HCT116 (cell line): ENCODE measurements at regions not wholly inside any gene's neighbourhood (a gene's known extent, or its start where the extent isn't known, plus 50 kb on each side); places are given as distances from the start of the nearest gene placed in this dataset.
"Not testable (repeated sequence)": the region's sequence is repeated elsewhere in the genome, so short reads cannot be mapped to it uniquely, and the experiment has no call there.

Source experiments
- ATAC-seq: fragments of 200-7000 bp; cut with Tn5 transposase; 2 replicates; pipeline ENCODE4 v1.9.1; 2020; ENCODE audit warnings: mild to moderate bottlenecking, moderate library complexity
- BruUV-seq: library from RNA; stranded (reverse); fragments of 400-500 nt; replicated peaks from 2 replicates; lab custom pipeline; 2021; lab: Mats Ljungman, UMichigan
- CTCF ChIA-PET: fragments of 300-600 bp; sonication (Branson Sonifier 250); formaldehyde crosslinking; loops from one replicate; lab custom pipeline; 2021; ENCODE audit warnings: antibody characterized with exemption; lab: Charles Lee
- POLR2A ChIA-PET: fragments of 300-600, 350-600 bp; sonication (Branson Sonifier 250); formaldehyde crosslinking; loops from one replicate; lab custom pipeline; 2021; ENCODE audit warnings: antibody characterized with exemption; lab: Charles Lee
- RAD21 ChIA-PET, 2 experiments: fragments of 300-600 bp; sonication (Branson Sonifier 250); formaldehyde crosslinking; loops; one replicate each; lab custom pipeline; 2023; ENCODE audit warnings: low total read pairs in 2 of 2; ENCODE audit not compliant: uncharacterized antibody in 2 of 2, unreplicated experiment in 2 of 2, low non-redundant PET in 1 of 2; lab: Charles Lee
- DNase-seq: peaks from one replicate; pipeline ENCODE4 v3.0.0-alpha.2; 2010; ENCODE audit warnings: low read depth, low spot score
- H2AFZ ChIP-seq: fragments of 200-600 bp; shearing (Covaris generic), sonication (generic); 2 replicates; pipeline ENCODE4 v1.6.1; 2017; ENCODE audit warnings: low read depth, mixed run types, mixed read lengths, antibody characterized with exemption, low read length; ENCODE audit not compliant: poor library complexity, severe bottlenecking
- H3K27ac ChIP-seq: 2 replicates; pipeline ENCODE4 v1.5.1; 2012; ENCODE audit warnings: low read depth, low read length
- H3K27me3 ChIP-seq: fragments of 200-600 bp; sonication (generic); 2 replicates; pipeline ENCODE4 v1.6.1; 2016; ENCODE audit warnings: mixed run types, low read length, mixed read lengths; ENCODE audit not compliant: insufficient read depth
- H3K36me3 ChIP-seq, 2 experiments: fragments of 200-500 bp in 1 of 2; fragments of 200-600 bp in 1 of 2; sonication (Bioruptor generic) in 1 of 2; sonication (generic) in 1 of 2; 2 replicates each; pipeline versions ENCODE4 v1.5.1 to v1.6.1; 2014 to 2016; ENCODE audit warnings: low read length in 2 of 2, inconsistent platforms in 1 of 2, mixed read lengths in 1 of 2, mixed run types in 1 of 2; ENCODE audit not compliant: insufficient read depth in 2 of 2, control insufficient read depth in 1 of 2
- H3K4me1 ChIP-seq, 2 experiments: fragments of 200-600 bp in 1 of 2; sonication (generic) in 1 of 2; 2 replicates each; pipeline versions ENCODE4 v1.5.1 to v1.6.1; 2012 to 2017; ENCODE audit warnings: low read length in 2 of 2, inconsistent platforms in 1 of 2, mild to moderate bottlenecking in 1 of 2, mixed read lengths in 1 of 2, mixed run types in 1 of 2, moderate library complexity in 1 of 2; ENCODE audit not compliant: insufficient read depth in 2 of 2, control insufficient read depth in 1 of 2
- H3K4me2 ChIP-seq: fragments of 200-600 bp; sonication (generic); 2 replicates; pipeline ENCODE4 v1.6.1; 2017; ENCODE audit warnings: mixed run types, low read length, mixed read lengths
- H3K4me3 ChIP-seq, 2 experiments: fragments of 200-600 bp in 1 of 2; sonication (generic) in 1 of 2; replicated peaks in 1 of 2; 2 replicates each; pipeline ENCODE4 v1.5.1; 2011 to 2016; ENCODE audit warnings: low read length in 2 of 2, control low read depth in 1 of 2, low read depth in 1 of 2, mild to moderate bottlenecking in 1 of 2, mixed read lengths in 1 of 2, mixed run types in 1 of 2
- H3K79me2 ChIP-seq: fragments of 200-600 bp; sonication (generic); 2 replicates; pipeline ENCODE4 v1.6.1; 2017; ENCODE audit warnings: mild to moderate bottlenecking, mixed run types, low read length, moderate library complexity, mixed read lengths; ENCODE audit not compliant: insufficient read depth
- H3K9ac ChIP-seq: fragments of 200-600 bp; sonication (generic); 2 replicates; pipeline ENCODE4 v1.6.1; 2016; ENCODE audit warnings: low read length, mixed read lengths
- H3K9me2 ChIP-seq: fragments of 200-600 bp; sonication (generic), shearing (Covaris generic); 2 replicates; pipeline ENCODE4 v1.6.1; 2017; ENCODE audit warnings: mixed run types, mild to moderate bottlenecking, moderate library complexity; ENCODE audit not compliant: insufficient read depth
- H3K9me3 ChIP-seq, 2 experiments: fragments of 200-500 bp in 1 of 2; fragments of 200-600 bp in 1 of 2; sonication (Bioruptor generic) in 1 of 2; sonication (generic) in 1 of 2; 2 replicates each; pipeline ENCODE4 v1.6.1; 2014 to 2017; ENCODE audit warnings: low read length in 2 of 2, mixed read lengths in 2 of 2, inconsistent platforms in 1 of 2, low read depth in 1 of 2, mild to moderate bottlenecking in 1 of 2, mixed run types in 1 of 2, moderate library complexity in 1 of 2; ENCODE audit not compliant: control insufficient read depth in 1 of 2, insufficient read depth in 1 of 2
- H4K20me1 ChIP-seq: fragments of 200-600 bp; sonication (generic), shearing (Covaris generic); 2 replicates; pipeline ENCODE4 v1.6.1; 2017; ENCODE audit warnings: mixed run types, mild to moderate bottlenecking, moderate library complexity; ENCODE audit not compliant: insufficient read depth
- CEBPB ChIP-seq: IDR thresholded peaks from 2 replicates; pipeline ENCODE4 v1.6.1; 2012; ENCODE audit warnings: low read depth
- ELF1 ChIP-seq: IDR thresholded peaks from 2 replicates; pipeline ENCODE4 v1.6.1; 2012; ENCODE audit warnings: low read depth, borderline replicate concordance
- EZH2 ChIP-seq: fragments of 200-600 bp; sonication (generic); IDR thresholded peaks from 2 replicates; pipeline ENCODE4 v1.6.1; 2017; ENCODE audit warnings: antibody characterized with exemption, mixed run types
- POLR2AphosphoS5 ChIP-seq: IDR thresholded peaks from 2 replicates; pipeline ENCODE4 v1.6.1; 2011; ENCODE audit warnings: mild to moderate bottlenecking, low read depth, low read length, moderate library complexity
- RAD21 ChIP-seq: IDR thresholded peaks from 2 replicates; pipeline ENCODE4 v1.6.1; 2012; ENCODE audit warnings: low read depth, mild to moderate bottlenecking
- SP1 ChIP-seq: IDR thresholded peaks from 2 replicates; pipeline ENCODE4 v1.6.1; 2012; ENCODE audit warnings: low read depth
- SRF ChIP-seq: IDR thresholded peaks from 2 replicates; pipeline ENCODE4 v1.6.1; 2012; ENCODE audit warnings: low read depth
- YY1 ChIP-seq: IDR thresholded peaks from 2 replicates; pipeline ENCODE4 v1.6.1; 2011; ENCODE audit warnings: low read length, low read depth, moderate library complexity, mild to moderate bottlenecking; ENCODE audit not compliant: insufficient replicate concordance; ENCODE audit errors: extremely low read depth
- intact Hi-C: fragments of 100-400 bp; cut with micrococcal nuclease; formaldehyde crosslinking; loops from 2 replicates; pipeline ENCODE4 v1.10.0; 2022
- TF ChIP-seq, protein P1 (sequence below): IDR thresholded peaks from 2 replicates; pipeline ENCODE4 v1.6.1; 2012
- TF ChIP-seq, protein P2 (sequence below): IDR thresholded peaks from 2 replicates; pipeline ENCODE4 v1.6.1; 2012
- TF ChIP-seq, protein P3 (sequence below): IDR thresholded peaks from 2 replicates; pipeline ENCODE4 v1.6.1; 2012; ENCODE audit warnings: low read depth

DNA sequence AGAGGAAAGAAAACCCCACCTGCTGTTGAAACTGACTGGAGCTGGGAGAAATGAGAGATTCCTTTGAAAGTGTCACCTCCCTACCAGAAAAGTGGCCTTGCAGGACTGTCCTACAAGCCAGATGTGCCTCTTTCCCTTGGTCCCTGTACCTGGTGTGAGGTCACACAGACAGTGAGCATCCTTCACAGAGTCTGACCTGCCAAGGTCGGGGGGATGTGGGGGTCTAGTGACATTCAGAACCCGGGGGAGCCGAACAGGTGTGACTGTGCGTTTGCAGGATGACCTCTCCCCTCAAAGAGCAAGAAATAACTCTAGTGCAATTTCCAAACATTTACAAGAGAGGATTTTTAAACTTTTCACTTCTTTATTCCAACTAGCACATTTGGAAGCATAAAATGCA lies 93.4 kb upstream of the ZNF479 start:
- no peaks in the 10 kb centered on the region for H3K79me2 ChIP-seq
- H4K20me1 ChIP-seq: no peaks in the 10 kb centered on the region
- H3K9me2 ChIP-seq: no peaks in the 10 kb centered on the region
- ChIA-PET CTCF (no interaction called here), POLR2A (no interaction called here), RAD21 (no interaction called here)
- no peak overlapping the region for H3K9ac ChIP-seq
- H2AFZ ChIP-seq: no peak overlapping the region
- H3K27ac ChIP-seq: no peak overlapping the region
- H3K4me1 ChIP-seq: no peaks in the 10 kb centered on the region
- intact Hi-C loops: no loop called here
- ATAC-seq: no peak
- no peak for DNase-seq
- no peak for TF ChIP-seq CEBPB
- TF ChIP-seq YY1: no peak
- TF ChIP-seq EZH2: no peak
- TF ChIP-seq POLR2AphosphoS5: no peak
- TF ChIP-seq, protein P1, sequence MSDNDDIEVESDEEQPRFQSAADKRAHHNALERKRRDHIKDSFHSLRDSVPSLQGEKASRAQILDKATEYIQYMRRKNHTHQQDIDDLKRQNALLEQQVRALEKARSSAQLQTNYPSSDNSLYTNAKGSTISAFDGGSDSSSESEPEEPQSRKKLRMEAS: no peak
- TF ChIP-seq, protein P2, sequence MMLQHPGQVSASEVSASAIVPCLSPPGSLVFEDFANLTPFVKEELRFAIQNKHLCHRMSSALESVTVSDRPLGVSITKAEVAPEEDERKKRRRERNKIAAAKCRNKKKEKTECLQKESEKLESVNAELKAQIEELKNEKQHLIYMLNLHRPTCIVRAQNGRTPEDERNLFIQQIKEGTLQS: no peak
- TF ChIP-seq ELF1: no peak
- TF ChIP-seq, protein P3, sequence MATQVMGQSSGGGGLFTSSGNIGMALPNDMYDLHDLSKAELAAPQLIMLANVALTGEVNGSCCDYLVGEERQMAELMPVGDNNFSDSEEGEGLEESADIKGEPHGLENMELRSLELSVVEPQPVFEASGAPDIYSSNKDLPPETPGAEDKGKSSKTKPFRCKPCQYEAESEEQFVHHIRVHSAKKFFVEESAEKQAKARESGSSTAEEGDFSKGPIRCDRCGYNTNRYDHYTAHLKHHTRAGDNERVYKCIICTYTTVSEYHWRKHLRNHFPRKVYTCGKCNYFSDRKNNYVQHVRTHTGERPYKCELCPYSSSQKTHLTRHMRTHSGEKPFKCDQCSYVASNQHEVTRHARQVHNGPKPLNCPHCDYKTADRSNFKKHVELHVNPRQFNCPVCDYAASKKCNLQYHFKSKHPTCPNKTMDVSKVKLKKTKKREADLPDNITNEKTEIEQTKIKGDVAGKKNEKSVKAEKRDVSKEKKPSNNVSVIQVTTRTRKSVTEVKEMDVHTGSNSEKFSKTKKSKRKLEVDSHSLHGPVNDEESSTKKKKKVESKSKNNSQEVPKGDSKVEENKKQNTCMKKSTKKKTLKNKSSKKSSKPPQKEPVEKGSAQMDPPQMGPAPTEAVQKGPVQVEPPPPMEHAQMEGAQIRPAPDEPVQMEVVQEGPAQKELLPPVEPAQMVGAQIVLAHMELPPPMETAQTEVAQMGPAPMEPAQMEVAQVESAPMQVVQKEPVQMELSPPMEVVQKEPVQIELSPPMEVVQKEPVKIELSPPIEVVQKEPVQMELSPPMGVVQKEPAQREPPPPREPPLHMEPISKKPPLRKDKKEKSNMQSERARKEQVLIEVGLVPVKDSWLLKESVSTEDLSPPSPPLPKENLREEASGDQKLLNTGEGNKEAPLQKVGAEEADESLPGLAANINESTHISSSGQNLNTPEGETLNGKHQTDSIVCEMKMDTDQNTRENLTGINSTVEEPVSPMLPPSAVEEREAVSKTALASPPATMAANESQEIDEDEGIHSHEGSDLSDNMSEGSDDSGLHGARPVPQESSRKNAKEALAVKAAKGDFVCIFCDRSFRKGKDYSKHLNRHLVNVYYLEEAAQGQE: no peak
- no peak for TF ChIP-seq RAD21
- TF ChIP-seq SP1: no peak
- no peak for TF ChIP-seq SRF
- no peaks in the 10 kb centered on the region for H3K36me3 ChIP-seq
- H3K27me3 ChIP-seq: no peaks in the 10 kb centered on the region
- peaks cover 0 to 15% of the 10 kb centered on the region in 2 experiments; a peak in 2 of 4 replicates for H3K9me3 ChIP-seq
- no peak overlapping the region for H3K4me3 ChIP-seq
- H3K4me2 ChIP-seq: no peak overlapping the region
- BruUV-seq: no TSS peak

DNA sequence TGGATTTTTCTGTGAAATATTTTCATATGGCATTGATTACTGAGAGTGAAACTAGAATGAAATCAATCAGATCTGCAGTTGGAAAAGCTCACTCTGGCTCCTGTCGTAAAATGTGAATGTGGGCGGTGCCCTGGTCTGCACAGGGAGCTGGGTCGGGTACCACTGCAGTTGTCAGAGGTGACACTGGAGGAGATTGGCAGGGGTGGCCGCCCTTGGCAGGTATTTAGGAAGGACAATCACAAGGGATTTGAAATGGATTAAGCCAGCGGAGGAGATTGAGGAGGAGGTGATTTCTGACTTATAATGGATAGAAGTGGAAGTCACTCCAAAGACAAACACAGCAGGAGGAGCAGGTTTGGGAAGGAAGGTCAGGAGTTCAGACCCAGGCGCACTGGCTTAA lies 109.0 kb upstream of the ZNF479 start:
- peaks cover 4 to 11% of the 10 kb centered on the region in 2 experiments; a peak in 2 of 4 replicates for H3K9me3 ChIP-seq
- H3K4me2 ChIP-seq, H4K20me1 ChIP-seq, H3K9ac ChIP-seq, H3K4me1 ChIP-seq, ATAC-seq, H3K36me3 ChIP-seq, POLR2A ChIA-PET, H3K9me2 ChIP-seq, H3K27ac ChIP-seq, H3K79me2 ChIP-seq, H3K27me3 ChIP-seq, intact Hi-C loops, H2AFZ ChIP-seq, DNase-seq, BruUV-seq, RAD21 ChIA-PET, CTCF ChIA-PET, H3K4me3 ChIP-seq: not testable (repeated sequence)

DNA sequence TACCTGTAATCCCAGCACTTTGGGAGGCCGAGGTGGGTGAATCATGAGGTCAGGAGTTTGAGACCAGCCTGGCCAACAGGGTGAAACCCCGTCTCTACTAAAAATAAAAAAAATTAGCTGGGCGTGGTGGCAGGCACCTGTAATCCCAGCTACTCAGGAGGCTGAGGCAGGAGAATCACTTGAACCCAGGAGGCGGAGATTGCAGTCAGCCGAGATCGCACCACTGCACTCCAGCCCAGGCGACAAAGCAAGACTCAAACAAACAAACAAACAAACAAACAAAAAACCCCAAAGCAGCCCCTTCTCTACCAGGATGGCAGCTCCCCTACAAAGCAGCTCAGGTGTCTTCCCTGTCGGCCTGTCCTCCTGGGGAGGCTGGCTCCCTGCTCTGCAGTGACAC lies 111.3 kb upstream of the ZNF479 start:
- H4K20me1 ChIP-seq, intact Hi-C loops, H3K9ac ChIP-seq, H2AFZ ChIP-seq, H3K9me2 ChIP-seq, H3K4me2 ChIP-seq, H3K4me3 ChIP-seq, H3K36me3 ChIP-seq, H3K4me1 ChIP-seq, BruUV-seq, H3K27me3 ChIP-seq, CTCF ChIA-PET, H3K79me2 ChIP-seq, H3K27ac ChIP-seq, DNase-seq, ATAC-seq, POLR2A ChIA-PET, H3K9me3 ChIP-seq, RAD21 ChIA-PET: not testable (repeated sequence)
